ENCODE measurements at regions not wholly inside any gene's neighbourhood (a gene's known extent, or its start where the extent isn't known, plus 50 kb on each side); places are given as distances from the start of the nearest gene placed in this dataset.
A peak's percentile ranks its signal among the peaks of the same experiment; 100 is the strongest.
"Not testable (repeated sequence)": the region's sequence is repeated elsewhere in the genome, so short reads cannot be mapped to it uniquely, and the experiment has no call there.

DNA sequence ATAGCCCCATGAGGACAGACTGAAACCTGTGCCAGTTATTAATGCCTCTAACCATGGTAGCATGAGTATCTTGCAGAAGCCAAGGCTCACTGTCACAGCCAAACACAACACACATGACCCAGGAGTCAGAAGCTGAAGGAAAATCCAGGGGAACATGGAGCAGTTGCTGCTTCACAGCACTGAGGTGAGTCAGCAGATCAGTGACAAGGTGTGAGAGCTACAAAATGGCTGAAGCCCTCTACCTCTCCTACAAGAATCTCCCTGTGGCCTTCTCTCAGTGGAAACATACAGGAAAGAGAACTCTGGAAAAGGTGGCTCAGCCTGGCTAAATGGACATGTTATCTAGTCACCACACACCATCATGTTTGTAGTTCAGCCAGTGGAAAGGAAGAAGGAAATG, 93.5 kb downstream of the NAB1 start:
- DNase-seq: no peak

- DNase-seq: no peak
Measured at GRCh38 chr2:190744041-190744440, 95.2 kb downstream of the NAB1 start.

GRCh38 chr2:190746971-190747761, 98.3 kb downstream of the NAB1 start:
- no peak for DNase-seq

GRCh38 chr2:190748966-190749365, 100.1 kb downstream of the NAB1 start:
- no peak for DNase-seq

DNA sequence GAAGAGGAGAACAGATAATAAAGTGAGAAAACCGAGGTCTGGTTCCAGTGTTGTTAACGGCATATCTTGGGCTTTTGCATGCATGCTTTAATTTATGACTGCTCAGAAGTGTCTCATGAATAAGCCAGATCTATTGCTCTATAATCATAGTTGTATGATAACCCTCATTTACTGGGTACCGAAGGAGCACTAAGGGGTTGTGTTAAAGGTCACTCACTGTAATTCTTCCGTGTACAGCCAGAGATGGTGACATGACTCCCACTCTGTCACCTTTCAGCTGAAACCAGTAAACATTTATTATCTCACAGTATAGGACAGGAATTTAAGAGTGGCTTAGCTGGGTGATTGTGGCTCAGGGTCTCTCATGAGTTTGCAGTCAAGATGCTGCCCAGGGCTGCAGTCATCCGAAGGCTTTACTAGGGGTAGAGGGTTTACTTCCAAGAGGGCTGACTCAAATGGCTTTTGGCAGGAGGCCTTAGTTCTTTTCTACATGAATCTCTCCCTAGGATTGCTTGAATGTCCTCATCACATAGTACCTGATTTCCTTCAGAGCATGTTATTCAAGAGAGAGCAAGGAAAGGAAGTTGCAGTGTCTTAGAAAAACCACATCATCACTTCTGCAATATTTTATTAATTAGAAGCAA, 107.0 kb downstream of the NAB1 start:
- DNase-seq: no peak

DNA sequence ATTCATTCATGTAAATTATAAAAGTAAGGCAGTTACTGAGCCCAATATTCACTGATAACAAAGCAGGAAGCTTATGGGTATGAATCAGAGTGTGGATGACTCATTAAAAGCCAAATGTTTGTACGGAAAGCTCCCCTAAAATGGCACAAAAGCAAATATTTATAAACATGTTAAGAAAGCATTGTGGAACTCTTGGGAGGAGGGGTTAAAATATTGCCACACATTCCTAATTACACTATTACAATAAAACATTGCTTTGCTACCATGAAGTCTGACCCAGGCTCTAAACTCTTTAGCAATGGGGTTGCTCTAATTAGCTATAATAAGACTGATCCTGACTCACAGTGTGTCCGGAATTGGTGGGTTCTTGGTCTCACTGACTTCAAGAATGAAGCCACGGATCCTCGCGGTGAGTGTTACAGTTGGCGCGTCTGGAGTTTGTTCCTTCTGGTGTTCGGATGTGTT, 110.9 kb downstream of the NAB1 start:
- no peak for DNase-seq

- DNase-seq: not testable (repeated sequence)
Measured at GRCh38 chr2:190760353-190761150, 111.7 kb downstream of the NAB1 start.

GRCh38 chr2:190761216-190761615, 112.3 kb downstream of the NAB1 start:
- DNase-seq: not testable (repeated sequence)

- DNase-seq: no peak
Measured at GRCh38 chr2:190762566-190762965, 113.7 kb downstream of the NAB1 start.

DNA sequence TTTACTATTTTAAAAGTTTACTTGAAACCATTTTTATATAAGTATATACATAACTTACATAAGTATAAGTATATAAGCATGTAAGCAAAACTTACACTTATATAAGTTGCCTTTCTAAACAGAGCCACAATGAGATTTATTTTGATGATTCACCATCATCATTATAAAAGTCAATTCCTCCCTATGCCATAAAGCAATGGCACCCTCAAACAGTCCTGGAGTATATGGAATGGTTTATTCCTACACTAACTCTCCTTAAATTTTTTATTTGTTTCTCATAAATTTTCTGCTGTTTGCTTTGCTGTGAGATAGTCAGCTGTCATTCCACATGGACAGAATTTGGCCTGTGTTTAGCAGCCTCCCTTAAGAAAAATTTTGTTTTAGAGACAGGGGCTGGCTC, 114.2 kb downstream of the NAB1 start:
- DNase-seq: no peak

- peak; percentile 48 for DNase-seq
Measured at GRCh38 chr2:190763901-190764514, 115.1 kb downstream of the NAB1 start.

DNA sequence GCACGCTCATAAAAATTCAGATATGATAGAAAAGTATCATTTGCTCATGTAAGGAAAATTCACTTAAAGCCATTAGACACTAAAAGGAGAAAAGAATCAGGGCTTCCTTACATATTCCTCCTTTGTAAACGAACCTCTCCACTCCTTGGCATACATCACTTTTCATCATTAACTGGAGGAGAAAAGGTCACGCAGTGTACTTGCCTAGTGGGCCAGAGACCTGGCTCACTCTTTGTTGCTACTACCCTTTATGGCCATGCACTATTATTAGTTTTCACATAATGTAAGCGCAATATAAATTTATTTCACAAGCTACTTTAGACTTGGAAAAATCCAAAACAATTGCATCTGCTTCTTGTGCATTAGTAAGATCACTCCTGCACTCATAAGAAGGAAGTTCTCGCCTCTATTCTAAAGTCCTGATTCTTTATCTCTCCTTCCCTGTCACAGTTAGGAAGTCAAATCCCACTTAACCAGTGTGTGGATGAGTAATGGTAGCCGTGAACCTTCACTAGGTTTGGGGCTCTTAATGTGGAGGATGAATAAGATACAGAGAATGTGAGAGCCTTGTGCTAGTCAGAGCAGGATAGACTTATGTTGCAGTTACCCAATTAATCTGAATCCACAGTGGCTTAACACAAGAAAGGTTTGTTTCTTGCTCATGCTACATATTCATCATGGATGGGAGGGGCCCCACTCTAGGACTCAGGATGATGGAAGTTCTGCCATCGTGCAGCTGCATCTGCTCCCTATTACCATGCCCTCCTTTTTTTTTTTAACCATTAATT, 115.0 kb upstream of the GLS start:
- DNase-seq: no peak

- DNase-seq: no peak
Measured at GRCh38 chr2:190766174-190766572, 114.4 kb upstream of the GLS start.

DNA sequence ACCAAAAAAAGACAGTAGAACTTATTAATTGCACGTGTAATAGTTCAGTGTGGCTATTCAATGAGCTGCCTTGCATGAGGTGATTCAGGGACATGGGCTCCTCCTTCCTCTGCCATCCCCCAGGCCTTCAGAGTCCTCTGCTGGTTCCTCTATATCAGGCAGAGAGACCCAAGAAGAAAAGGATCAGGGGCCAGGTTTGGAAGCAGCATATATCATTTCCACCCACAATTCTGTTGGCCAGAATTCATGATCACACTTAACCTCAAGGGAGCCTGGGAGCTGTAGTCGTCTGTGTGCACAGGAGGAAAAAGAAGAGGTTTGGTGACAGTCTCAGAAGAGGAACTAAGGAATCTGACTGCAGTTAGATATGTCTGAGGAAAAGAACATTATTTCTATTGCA, 114.0 kb upstream of the GLS start:
- DNase-seq: no peak

DNA sequence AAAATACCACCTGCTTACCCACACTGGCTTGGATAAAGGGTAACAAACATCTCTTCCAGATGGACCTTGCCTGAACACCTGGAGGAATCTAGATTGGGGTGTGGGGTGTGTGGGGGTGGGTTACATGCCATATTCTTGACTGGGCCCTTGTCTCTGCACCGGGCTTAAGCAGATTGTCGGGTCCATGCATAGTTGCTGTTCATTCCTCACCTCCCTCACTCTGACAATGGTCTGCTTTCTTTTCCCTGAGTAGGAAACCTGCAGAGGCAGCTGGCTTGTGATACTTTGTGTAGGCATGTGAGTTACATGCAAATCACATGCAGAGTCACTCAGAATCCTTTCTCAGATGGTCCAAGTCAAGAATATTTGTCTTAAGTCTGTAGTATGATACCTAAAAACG, 112.8 kb upstream of the GLS start:
- DNase-seq: no peak

GRCh38 chr2:190769258-190769657, 111.4 kb upstream of the GLS start:
- no peak for DNase-seq

- DNase-seq: no peak
Measured at GRCh38 chr2:190771726-190772125, 108.9 kb upstream of the GLS start.

- no peak for DNase-seq
Measured at GRCh38 chr2:190780594-190780993, 100.0 kb upstream of the GLS start.

DNA sequence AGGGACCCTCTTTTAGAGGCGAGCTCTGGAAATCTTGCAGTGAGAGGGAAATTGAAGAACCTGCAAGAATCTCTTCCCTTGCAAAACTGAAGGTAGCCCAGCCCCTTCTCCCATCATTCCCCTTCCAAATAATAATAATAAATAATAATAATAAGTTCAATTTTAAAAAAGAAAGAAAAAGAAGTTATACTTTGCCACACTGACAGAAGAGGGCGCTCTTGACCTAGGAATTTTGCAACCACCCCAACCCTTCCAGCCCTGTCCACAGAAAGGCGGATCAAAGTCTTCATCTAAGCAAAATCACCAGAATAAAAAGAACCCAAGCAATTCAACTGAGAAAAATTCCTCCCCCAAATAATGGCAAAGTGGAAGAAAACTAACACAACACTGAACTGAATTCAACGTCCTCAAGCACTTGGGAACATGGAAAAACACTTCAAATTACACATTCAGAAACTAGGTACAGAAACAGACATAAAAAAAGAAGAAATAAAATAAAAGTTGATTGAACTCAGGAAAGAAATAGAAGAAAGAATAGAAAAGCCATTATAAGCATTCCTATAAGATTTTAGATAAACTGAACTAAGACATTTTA, 98.9 kb upstream of the GLS start:
- peak; percentile 62 for DNase-seq

DNA sequence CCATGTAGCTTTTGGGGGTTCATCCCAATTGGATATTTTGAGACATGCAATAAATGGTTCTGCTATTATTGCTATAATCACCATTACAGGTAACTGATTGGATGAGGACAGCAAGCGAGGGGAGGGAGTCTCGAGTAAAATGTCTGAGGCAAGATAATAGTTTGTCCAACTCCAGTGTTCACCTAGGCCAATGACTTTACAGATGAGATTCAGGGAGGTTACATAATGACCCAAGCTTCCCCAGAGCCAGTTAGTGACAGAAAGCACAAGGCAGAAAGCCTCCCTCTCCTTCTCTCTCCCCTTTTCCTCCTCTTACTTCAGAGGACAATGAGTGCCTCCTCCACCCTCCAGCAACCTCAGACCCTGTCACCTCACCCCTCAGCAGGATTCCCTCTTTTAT, 98.4 kb upstream of the GLS start:
- DNase-seq: no peak

DNA sequence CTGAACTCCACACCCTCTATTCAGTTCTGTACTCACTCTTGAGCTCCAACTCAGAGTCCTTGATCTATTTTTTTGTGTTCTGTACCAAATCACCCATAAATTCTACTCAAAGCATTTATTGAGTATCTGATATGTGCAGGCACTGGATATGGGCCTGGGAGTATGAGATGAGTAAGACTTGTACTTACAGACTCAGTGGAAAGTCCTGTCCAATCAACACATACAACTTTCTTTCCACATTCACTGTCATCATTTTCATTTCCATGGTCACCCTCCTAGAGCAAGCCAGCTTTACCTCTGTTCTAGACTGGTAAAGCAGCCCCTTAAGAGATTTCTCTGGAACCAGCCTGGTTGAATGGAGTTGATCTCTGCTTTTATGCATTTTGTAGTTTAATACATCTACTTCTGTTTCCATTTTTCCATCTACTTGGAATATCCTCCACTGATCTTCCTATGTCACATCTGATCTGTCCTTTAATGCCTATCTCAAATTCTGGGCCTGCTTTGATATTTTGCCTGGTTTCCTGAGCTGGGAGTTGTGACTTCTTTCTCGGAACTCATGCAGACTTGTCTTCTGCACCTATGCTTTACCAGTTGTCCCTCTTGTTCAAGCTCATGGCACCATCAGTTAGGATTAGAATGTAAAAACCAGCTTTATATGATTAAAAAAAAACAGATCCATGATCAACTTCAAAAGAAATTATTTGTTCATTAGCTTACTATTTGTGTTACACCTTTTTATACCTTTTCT, 96.9 kb upstream of the GLS start:
- no peak for DNase-seq

All from activated T-cell treated with anti-CD3 and anti-CD28 coated beads for 4 hours (primary cell).